ENCODE measurements at regions not wholly inside any gene's neighbourhood (a gene's known extent, or its start where the extent isn't known, plus 50 kb on each side); places are given as distances from the start of the nearest gene placed in this dataset.

- Histone ChIP-seq H3K36me3 (ENCODE audit: control insufficient read depth, insufficient read depth, low read length) (no peaks in the 10 kb centered on the region), H3K4me3 (ENCODE audit: low read length) (no peak overlapping the region), H3K4me1 (ENCODE audit: control insufficient read depth, insufficient read depth, low read length) (no peaks in the 10 kb centered on the region), H3K9me3 (ENCODE audit: control insufficient read depth, insufficient read depth, low read length) (no peaks in the 10 kb centered on the region), H3K27ac (ENCODE audit: low read length) (no peak overlapping the region), H3K27me3 (ENCODE audit: control insufficient read depth, insufficient read depth, low read length) (no peaks in the 10 kb centered on the region)
- Mint-ChIP-seq H3K27ac (no peak overlapping the region), H3K27me3 (ENCODE audit: low read depth in 2 of 2) (no peaks in the 10 kb centered on the region), H3K36me3 (no peaks in the 10 kb centered on the region), H3K4me3 (no peak overlapping the region), H3K9me3 (peaks cover 3% of the 10 kb centered on the region in 2 donors), H3K4me1 (no peaks in the 10 kb centered on the region)
- DNase-seq (no peak), ATAC-seq (no peak)
- intact Hi-C loops (cut with micrococcal nuclease): no loop called here
- TF ChIP-seq, protein P1, sequence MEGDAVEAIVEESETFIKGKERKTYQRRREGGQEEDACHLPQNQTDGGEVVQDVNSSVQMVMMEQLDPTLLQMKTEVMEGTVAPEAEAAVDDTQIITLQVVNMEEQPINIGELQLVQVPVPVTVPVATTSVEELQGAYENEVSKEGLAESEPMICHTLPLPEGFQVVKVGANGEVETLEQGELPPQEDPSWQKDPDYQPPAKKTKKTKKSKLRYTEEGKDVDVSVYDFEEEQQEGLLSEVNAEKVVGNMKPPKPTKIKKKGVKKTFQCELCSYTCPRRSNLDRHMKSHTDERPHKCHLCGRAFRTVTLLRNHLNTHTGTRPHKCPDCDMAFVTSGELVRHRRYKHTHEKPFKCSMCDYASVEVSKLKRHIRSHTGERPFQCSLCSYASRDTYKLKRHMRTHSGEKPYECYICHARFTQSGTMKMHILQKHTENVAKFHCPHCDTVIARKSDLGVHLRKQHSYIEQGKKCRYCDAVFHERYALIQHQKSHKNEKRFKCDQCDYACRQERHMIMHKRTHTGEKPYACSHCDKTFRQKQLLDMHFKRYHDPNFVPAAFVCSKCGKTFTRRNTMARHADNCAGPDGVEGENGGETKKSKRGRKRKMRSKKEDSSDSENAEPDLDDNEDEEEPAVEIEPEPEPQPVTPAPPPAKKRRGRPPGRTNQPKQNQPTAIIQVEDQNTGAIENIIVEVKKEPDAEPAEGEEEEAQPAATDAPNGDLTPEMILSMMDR (IDR thresholded peaks at IDR 0.05): no peak
- 88% methylated on average over 5 of the region's 6 CpGs for WGBS (ENCODE audit: insufficient coverage)
Measured at GRCh38 chr4:163976588-163976987, 482.1 kb downstream of the TMA16 start.

DNA sequence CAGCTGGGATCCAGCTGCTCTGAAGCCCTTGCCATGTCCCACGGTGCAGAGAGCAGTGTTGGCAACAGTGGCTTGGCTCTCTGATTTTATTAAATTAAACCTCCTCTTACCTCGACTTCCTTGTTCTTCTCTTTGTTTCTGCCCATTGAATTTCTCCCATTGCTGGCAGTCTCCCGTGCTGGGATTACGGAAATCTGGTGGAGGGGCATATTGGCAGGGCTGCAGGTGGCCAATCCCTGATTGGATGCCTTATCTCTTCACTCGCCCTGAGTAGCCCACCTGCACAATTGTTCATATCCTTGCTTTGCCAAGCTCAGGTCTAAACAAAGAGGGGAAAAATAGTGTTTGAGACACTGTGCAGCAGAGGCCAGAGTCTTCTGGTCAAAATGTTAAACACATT lies 493.9 kb downstream of the TMA16 start:
- WGBS (ENCODE audit: insufficient coverage): 79% methylated on average over 5 of the region's 5 CpGs
- Mint-ChIP-seq H3K4me3 (no peak overlapping the region), H3K4me1 (no peaks in the 10 kb centered on the region), H3K36me3 (no peaks in the 10 kb centered on the region), H3K27me3 (ENCODE audit: low read depth in 2 of 2) (no peaks in the 10 kb centered on the region), H3K9me3 (no peaks in the 10 kb centered on the region), H3K27ac (no peak overlapping the region)
- Histone ChIP-seq H3K36me3 (ENCODE audit: control insufficient read depth, insufficient read depth, low read length) (no peaks in the 10 kb centered on the region), H3K4me1 (ENCODE audit: control insufficient read depth, insufficient read depth, low read length) (no peaks in the 10 kb centered on the region), H3K4me3 (ENCODE audit: low read length) (no peak overlapping the region), H3K9me3 (ENCODE audit: control insufficient read depth, insufficient read depth, low read length) (no peaks in the 10 kb centered on the region), H3K27me3 (ENCODE audit: control insufficient read depth, insufficient read depth, low read length) (no peaks in the 10 kb centered on the region), H3K27ac (ENCODE audit: low read length) (no peak overlapping the region)
- TF ChIP-seq, protein P1 (IDR thresholded peaks at IDR 0.05): no peak
- ATAC-seq (no peak), DNase-seq (no peak)
- intact Hi-C loops (cut with micrococcal nuclease): no loop called here

DNA sequence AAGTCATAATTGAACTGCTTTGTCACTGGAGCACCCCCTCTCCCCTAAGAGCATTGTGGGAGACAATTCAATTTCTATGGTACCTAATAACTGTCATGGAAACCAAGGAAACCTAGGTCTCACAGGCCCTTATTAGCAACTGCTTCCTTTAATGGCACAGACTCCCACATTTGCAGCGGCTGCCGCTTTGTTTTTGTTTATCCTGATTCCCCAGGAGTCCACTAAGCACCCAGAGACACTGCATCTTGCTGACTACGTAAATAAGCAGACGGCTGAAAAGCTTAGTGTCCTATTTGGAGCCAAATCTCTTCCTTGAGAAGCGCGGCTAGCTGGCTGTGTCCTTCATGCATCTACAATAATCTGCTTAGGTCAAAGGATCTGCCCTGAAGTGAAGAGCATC lies 494.4 kb downstream of the TMA16 start:
- Histone ChIP-seq H3K4me3 (ENCODE audit: low read length) (no peak overlapping the region), H3K9me3 (ENCODE audit: control insufficient read depth, insufficient read depth, low read length) (no peaks in the 10 kb centered on the region), H3K36me3 (ENCODE audit: control insufficient read depth, insufficient read depth, low read length) (no peaks in the 10 kb centered on the region), H3K4me1 (ENCODE audit: control insufficient read depth, insufficient read depth, low read length) (no peaks in the 10 kb centered on the region), H3K27me3 (ENCODE audit: control insufficient read depth, insufficient read depth, low read length) (no peaks in the 10 kb centered on the region), H3K27ac (ENCODE audit: low read length) (no peak overlapping the region)
- 75% methylated on average over 6 of the region's 6 CpGs for WGBS (ENCODE audit: insufficient coverage)
- intact Hi-C loops (cut with micrococcal nuclease): no loop called here
- no peaks in the 10 kb centered on the region for H3K4me1 Mint-ChIP-seq
- no peak overlapping the region for H3K4me3 Mint-ChIP-seq
- no peak overlapping the region for H3K27ac Mint-ChIP-seq
- TF ChIP-seq, protein P1 (IDR thresholded peaks at IDR 0.05): no peak
- DNase-seq (no peak), ATAC-seq (no peak)
- no peaks in the 10 kb centered on the region for H3K9me3 Mint-ChIP-seq
- no peaks in the 10 kb centered on the region for H3K27me3 Mint-ChIP-seq (ENCODE audit: low read depth in 2 of 2)
- no peaks in the 10 kb centered on the region for H3K36me3 Mint-ChIP-seq

DNA sequence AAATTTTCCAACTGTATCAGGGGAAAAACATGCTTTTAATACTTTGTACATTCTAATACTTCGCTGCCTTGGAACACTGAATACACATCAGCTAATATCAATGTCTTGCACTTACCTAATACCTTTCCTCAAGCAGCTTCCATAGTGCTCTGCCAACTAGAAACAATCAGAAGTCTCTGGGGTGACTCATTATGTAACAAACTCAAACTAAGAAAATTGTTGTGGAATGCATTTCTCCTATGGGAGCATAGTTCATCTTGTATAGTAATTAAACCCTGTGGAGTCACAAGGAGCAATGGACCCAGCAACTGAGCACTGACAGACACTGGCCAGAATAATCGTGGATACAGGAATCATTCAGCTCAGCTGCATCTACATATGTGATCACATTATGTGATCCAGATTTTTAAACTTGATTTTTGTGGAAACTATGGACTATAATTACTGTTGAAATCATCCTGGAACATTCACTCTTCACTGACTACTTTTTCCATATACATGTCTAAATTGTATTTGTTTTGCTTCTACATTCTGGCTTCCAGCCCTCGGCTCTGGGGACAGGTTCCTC lies 496.9 kb downstream of the TMA16 start:
- no peaks in the 10 kb centered on the region for H3K4me1 ChIP-seq (ENCODE audit: control insufficient read depth, insufficient read depth, low read length)
- ATAC-seq: no peak
- H3K4me3 ChIP-seq (ENCODE audit: low read length): no peak overlapping the region
- Mint-ChIP-seq H3K9me3 (no peaks in the 10 kb centered on the region), H3K4me1 (no peaks in the 10 kb centered on the region), H3K27me3 (ENCODE audit: low read depth in 2 of 2) (no peaks in the 10 kb centered on the region), H3K4me3 (no peak overlapping the region), H3K36me3 (no peaks in the 10 kb centered on the region), H3K27ac (no peak overlapping the region)
- no peaks in the 10 kb centered on the region for H3K27me3 ChIP-seq (ENCODE audit: control insufficient read depth, insufficient read depth, low read length)
- H3K9me3 ChIP-seq (ENCODE audit: control insufficient read depth, insufficient read depth, low read length): no peaks in the 10 kb centered on the region
- 72% methylated on average over 3 of the region's 3 CpGs for WGBS (ENCODE audit: insufficient coverage)
- no peaks in the 10 kb centered on the region for H3K36me3 ChIP-seq (ENCODE audit: control insufficient read depth, insufficient read depth, low read length)
- intact Hi-C loops (cut with micrococcal nuclease): no loop called here
- no peak overlapping the region for H3K27ac ChIP-seq (ENCODE audit: low read length)
- TF ChIP-seq, protein P1 (IDR thresholded peaks at IDR 0.05): no peak
- no peak for DNase-seq

Measured in natural killer cell (primary cell).